Brain pericyte (primary cell): ENCODE measurements at regions not wholly inside any gene's neighbourhood (a gene's known extent, or its start where the extent isn't known, plus 50 kb on each side); places are given as distances from the start of the nearest gene placed in this dataset.
"Not testable (repeated sequence)": the region's sequence is repeated elsewhere in the genome, so short reads cannot be mapped to it uniquely, and the experiment has no call there.

Experiments
- DNase-seq: peaks from one replicate; pipeline ENCODE4 v3.0.0-alpha.2; 2012; ENCODE audit warnings: low read depth, low spot score

GRCh38 chr4:66712301-66712921, 832.9 kb downstream of the CENPC start:
- DNase-seq = not testable (repeated sequence)

GRCh38 chr4:66704243-66704642, 841.1 kb downstream of the CENPC start:
- DNase-seq = no peak

GRCh38 chr4:66694739-66695138, 850.6 kb downstream of the CENPC start:
- DNase-seq = no peak

GRCh38 chr4:66693694-66694093, 851.6 kb downstream of the CENPC start:
- no peak for DNase-seq

GRCh38 chr4:66691101-66691500, 854.2 kb downstream of the CENPC start:
- no peak for DNase-seq

GRCh38 chr4:66688674-66689073, 856.6 kb downstream of the CENPC start:
- DNase-seq = no peak

- no peak for DNase-seq
Observed at GRCh38 chr4:66687459-66687858, 857.8 kb downstream of the CENPC start.

- no peak for DNase-seq
Observed at GRCh38 chr4:66681962-66682361, 863.3 kb downstream of the CENPC start.

GRCh38 chr4:66667249-66667648, 878.1 kb downstream of the CENPC start:
- no peak for DNase-seq

GRCh38 chr4:66662620-66663019, 882.7 kb downstream of the CENPC start:
- no peak for DNase-seq

- no peak for DNase-seq
Observed at GRCh38 chr4:66658809-66659208, 886.5 kb downstream of the CENPC start.

GRCh38 chr4:66655505-66655904, 889.8 kb downstream of the CENPC start:
- DNase-seq = no peak

GRCh38 chr4:66653937-66654336, 891.4 kb downstream of the CENPC start:
- DNase-seq = no peak

- DNase-seq = no peak
Observed at GRCh38 chr4:66649236-66649635, 896.1 kb downstream of the CENPC start.

GRCh38 chr4:66647926-66648325, 897.4 kb downstream of the CENPC start:
- no peak for DNase-seq

GRCh38 chr4:66647476-66647875, 897.8 kb downstream of the CENPC start:
- no peak for DNase-seq

GRCh38 chr4:66640233-66640990, 904.9 kb downstream of the CENPC start:
- DNase-seq = no peak

- DNase-seq = no peak
Observed at GRCh38 chr4:66639361-66639760, 905.9 kb downstream of the CENPC start.

- DNase-seq = no peak
Observed at GRCh38 chr4:66636349-66636748, 909.0 kb downstream of the CENPC start.

GRCh38 chr4:66633477-66633876, 911.8 kb downstream of the CENPC start:
- DNase-seq = no peak

- DNase-seq = no peak
Observed at GRCh38 chr4:66629927-66630326, 915.4 kb downstream of the CENPC start.

GRCh38 chr4:66628146-66628545, 917.2 kb downstream of the CENPC start:
- DNase-seq = no peak

GRCh38 chr4:66625480-66625879, 919.8 kb downstream of the CENPC start:
- DNase-seq = no peak
